DMS79 treated with DMSO at 0.1 percent for 48 hours (cell line): ENCODE measurements at regions not wholly inside any gene's neighbourhood (a gene's known extent, or its start where the extent isn't known, plus 50 kb on each side); places are given as distances from the start of the nearest gene placed in this dataset.

ENCODE experiments used
- DNase-seq: peaks from one replicate; lab custom pipeline; 2025; lab: John Stamatoyannopoulos, UW

- no peak for DNase-seq
These were observed 97.1 kb downstream of the LIPG start for GRCh38 chr18:49658823-49659404.

GRCh38 chr18:49656073-49656692, 94.3 kb downstream of the LIPG start:
- peak; percentile 14 for DNase-seq

- no peak for DNase-seq
These were observed 93.6 kb downstream of the LIPG start for GRCh38 chr18:49655266-49656072.

- DNase-seq, result no peak
These were observed 92.5 kb downstream of the LIPG start for GRCh38 chr18:49654347-49654746.

GRCh38 chr18:49652881-49653724, 91.2 kb downstream of the LIPG start:
- DNase-seq, result no peak

- no peak for DNase-seq
These were observed 89.2 kb downstream of the LIPG start for GRCh38 chr18:49651033-49651432.

- DNase-seq, result no peak
These were observed 88.6 kb downstream of the LIPG start for GRCh38 chr18:49650426-49650891.

- DNase-seq, result no peak
These were observed 87.0 kb downstream of the LIPG start for GRCh38 chr18:49648811-49649210.
